Activated T-cell treated with anti-CD3 and anti-CD28 coated beads for 4 hours (primary cell): ENCODE measurements at regions not wholly inside any gene's neighbourhood (a gene's known extent, or its start where the extent isn't known, plus 50 kb on each side); places are given as distances from the start of the nearest gene placed in this dataset.

ENCODE experiments used
- DNase-seq: peaks from one replicate; pipeline ENCODE4 v3.0.0-alpha.2; 2020

DNA sequence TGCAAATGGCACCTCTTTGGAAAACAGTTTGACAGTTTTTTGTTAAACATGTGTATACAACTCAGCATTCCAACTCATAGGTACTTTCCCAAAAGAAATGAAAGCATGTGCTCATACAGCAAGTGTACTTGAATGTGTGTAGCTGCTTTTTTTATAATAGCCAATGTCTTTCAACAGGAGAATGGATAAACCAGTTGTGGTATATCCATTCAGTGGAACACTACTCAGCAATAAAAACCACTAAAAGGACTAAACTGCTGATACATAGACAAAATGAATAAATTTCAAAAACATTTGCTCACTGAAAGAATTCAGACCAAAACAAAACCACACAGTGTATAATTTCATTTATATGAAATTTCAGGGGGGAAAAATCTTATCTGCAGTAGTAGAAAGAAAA is 267.3 kb downstream of the NR2F1-AS1 start:
- DNase-seq, result no peak

DNA sequence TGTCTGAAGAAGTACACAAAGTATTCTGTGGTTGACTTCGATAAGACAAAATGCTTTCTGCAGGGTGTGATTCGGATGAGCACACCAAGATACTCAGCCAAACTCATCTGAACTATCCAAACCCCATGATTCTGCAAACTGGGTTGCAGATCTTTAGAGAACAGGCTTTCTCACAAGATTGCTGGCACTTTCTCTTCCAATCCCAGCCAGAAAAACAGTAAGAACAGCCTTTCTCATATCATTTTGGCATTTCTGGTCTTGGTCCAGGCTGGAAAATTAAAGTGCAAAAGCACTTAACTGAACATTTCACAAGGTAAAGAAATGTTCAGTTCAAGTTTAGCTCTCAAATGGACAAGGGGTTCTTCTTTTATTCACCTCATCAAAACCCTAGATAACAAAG is 269.1 kb downstream of the NR2F1-AS1 start:
- DNase-seq, result no peak

DNA sequence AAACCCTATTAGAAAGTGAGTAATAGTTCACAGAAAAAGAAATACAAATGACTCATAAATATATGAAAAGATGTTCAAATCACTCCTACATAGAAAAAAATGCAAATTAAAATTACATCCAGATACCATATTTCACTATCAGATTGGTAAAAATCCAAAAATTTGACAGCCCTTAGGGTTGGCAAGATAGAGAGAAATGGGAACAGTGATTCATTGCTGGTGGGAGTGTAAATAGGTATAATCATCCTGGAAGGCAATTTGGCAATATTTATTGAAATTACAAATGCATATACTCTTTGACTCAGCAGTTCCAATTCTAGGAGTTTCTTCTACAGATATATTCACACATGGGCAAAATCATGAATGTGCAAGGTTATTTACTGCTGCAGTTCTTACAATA is 273.5 kb downstream of the NR2F1-AS1 start:
- DNase-seq, result no peak

DNA sequence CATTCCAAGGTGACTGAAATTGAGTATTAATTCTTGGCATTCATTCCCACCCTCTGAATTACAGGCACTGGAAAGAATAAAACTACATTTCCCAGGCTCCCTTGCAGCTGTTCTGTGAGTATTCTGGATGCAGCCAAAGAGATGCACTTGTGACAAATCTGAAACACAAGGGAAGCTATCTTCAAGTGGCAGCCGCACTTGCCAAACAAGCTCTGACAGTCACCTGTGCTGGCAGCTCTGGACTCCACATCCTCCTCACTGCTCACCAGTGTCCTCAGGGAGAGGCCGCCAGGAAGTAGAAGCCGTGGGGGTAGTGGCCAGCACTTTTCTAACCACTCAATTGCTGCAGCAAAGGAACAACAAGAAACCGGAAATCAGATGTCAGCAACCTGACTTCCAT is 275.0 kb downstream of the NR2F1-AS1 start:
- no peak for DNase-seq

- no peak for DNase-seq
Measured at GRCh38 chr5:93304456-93305250, 276.4 kb downstream of the NR2F1-AS1 start.

GRCh38 chr5:93303291-93303691 is 277.7 kb downstream of the NR2F1-AS1 start:
- no peak for DNase-seq

DNA sequence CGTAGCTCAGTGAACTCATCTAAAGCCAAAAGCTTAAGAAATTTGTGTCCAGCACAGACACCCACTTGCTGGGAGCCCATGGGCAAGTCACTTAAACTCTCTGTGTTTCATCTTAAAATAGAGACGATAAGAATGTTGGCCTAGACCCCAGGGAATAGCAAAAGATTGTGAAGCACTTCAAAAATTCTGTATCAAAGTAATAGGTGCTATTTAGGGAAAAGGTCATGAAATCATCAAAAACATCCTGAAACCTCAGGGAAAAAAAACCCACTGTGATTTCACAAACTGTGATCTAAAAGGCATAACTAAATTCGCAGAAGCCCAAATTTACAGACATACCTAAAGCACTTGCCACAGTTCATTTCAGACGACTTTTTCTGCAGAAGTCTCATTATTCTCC is 278.3 kb downstream of the NR2F1-AS1 start:
- no peak for DNase-seq

- no peak for DNase-seq
Measured at GRCh38 chr5:93300945-93301344, 280.1 kb downstream of the NR2F1-AS1 start.

DNA sequence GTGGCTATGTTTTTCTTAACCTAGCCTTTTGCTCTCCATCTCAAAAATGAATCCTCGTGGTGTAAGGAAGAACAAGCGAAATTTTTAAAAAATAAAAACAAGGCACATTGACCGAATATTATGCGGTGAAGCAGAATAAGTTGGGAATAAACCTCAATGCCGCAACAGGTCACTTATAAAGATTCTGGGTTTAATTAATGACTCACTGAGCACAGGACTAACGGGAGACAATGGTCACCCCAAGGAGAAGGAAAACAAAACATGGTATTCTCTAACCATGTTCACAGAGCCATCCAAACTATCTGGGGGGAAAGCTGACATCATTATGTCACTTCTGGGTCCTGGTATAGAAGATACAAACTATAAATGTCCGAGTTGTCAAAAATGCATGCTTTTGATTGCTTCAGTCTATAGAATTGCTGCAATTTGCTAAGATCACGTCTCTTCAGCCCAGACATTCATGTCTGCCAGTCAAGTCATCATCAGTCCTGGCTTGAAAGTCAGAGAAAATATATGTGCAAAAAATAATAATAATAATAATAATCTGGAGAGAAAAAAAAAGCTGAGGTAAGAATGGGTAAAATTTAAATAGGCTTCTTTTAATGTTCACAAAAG is 280.6 kb downstream of the NR2F1-AS1 start:
- no peak for DNase-seq

- DNase-seq, result no peak
Measured at GRCh38 chr5:93299681-93300308, 281.2 kb downstream of the NR2F1-AS1 start.

- DNase-seq, result no peak
Measured at GRCh38 chr5:93297116-93297515, 283.9 kb downstream of the NR2F1-AS1 start.

- DNase-seq, result no peak
Measured at GRCh38 chr5:93296338-93296737, 284.7 kb downstream of the NR2F1-AS1 start.

DNA sequence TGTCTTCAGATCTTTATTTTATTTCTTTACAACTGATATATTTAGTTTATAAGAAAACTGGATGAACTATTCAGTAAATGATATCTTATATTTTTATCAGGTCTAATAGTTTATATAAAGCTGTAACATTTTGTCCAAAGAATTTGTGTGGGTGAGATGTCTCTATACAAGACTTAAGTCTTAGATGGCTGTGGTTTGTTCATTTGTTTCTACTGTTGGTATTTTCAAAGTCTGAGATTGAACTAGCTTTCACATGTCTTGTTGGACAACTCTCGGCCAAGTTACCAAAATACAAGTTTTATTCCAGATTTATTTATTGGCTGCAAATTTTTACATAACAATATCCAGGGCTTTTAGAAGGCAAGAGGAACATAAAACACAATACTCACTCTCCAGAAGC is 286.0 kb downstream of the NR2F1-AS1 start:
- DNase-seq, result no peak

DNA sequence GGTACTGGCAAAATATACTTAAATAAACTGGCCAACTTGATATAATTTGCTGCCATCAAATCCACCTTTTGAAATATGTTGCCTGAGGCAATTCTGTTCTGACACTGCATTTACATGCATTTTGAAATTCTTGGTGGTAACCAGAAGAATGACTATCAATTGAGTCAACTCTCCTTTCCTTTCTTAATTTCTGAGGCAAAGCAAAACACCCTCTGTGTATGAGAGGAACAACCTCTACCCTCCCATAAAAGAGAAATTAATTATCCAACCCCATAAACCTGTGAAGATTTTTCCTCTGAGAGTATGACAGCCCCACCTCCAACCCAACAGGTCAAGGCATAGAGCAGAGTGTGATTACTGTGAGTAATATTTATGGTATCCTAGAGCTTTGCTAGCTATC is 286.8 kb downstream of the NR2F1-AS1 start:
- DNase-seq, result no peak

- DNase-seq, result no peak
Measured at GRCh38 chr5:93289942-93290341, 291.1 kb downstream of the NR2F1-AS1 start.

- DNase-seq, result no peak
Measured at GRCh38 chr5:93285461-93285860, 295.6 kb downstream of the NR2F1-AS1 start.

DNA sequence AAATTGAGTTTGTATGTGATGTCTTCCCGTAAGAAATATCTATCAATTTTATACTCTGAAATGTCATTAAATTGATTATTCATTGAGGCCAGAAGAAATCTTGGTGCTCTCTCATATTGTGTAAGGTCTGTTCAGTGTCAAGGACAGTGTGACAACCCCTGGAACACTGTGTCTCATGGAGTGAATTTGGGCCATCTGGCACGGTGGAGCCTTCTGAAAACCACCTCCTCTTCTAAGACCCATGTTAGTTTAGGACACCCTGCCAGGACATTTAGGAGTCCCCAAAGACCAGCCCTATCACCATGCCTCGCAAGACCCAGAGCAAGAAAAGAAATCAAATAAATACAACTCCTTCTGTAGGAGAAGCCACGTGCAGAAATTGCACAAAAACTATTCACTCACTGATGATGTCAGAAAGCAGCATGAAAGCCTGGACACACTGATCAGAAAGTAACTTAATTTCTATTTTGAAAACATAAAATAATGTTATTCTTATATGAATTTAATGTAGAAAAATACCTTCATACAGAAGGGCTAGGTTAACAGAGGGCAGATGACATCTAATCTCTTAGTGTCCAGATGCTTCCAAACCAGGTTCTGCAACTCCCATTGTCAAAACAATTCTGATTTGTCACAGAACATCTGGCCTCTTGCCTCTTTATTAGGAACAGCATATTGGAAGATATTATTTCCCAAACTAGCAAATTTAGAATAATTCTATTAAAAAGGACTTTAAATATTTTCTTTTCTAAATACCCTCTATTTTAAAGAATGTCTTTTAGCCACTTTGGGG is 298.8 kb downstream of the NR2F1-AS1 start:
- no peak for DNase-seq

DNA sequence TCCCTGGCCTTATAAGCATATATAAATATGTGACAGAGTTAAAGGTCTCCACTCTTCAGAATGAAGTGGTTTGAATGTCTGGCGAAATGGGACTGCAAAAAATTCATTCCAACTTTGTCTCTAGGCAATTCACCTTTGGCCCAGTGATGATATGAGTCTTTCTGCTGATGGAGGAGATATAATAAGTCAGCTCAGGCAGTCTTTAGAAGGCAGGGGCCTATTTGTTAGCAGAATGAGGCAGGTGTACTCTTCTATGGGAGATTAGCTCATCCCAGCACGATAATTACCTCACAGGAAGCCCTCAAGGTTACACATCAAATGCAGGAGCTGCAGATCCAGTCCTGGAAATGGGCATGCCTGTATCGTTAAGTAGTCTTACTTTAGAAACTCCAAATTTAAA is 300.5 kb downstream of the NR2F1-AS1 start:
- DNase-seq, result no peak

DNA sequence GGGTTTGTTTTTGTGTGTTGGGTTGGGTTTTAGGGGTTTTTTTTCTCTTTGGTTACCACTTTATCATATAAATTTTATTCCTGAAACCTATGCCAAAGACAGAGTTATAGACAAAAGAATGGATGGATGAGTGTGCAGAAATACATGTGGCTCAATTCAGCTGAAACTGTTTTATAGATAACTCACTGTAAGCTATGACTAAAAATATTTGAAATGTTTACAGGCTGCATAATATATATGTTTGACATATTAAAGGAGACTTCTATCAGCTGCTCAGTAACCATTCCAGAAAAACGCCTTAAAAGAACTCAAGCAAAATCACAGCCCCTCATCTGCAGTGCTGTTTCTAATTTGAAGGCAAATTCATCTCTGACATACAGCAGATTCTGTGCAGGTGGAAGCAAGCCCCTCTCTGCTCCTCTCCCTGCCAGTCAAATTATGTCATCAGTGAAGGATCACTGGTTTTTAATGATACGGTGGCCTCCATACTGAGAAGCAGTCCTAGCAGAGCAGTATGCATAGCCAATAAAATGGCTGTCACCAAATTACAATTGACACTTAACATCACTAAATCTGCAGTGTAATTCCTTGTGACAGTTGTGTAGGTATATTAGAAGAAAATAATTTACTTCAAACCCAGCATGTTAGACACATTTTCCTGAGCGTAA is 301.6 kb downstream of the NR2F1-AS1 start:
- DNase-seq, result no peak

DNA sequence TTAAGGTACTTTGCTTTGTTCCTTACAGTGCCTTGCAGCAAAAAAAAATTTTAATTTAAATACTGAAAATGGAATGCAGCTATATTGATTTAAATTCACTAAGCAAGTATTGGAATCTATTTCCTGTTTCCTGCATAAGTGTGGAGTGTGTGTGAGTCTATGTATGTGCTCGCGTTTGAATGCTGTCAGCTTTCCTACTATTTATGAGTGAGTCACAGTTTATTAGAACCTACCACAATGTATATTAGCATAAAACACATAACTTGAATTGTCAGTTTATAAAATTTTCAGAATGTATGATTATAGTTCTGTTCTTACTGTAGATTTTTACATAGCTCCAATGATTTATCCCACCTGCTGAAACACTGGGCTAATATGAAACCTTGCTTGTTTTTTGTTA is 302.1 kb downstream of the NR2F1-AS1 start:
- no peak for DNase-seq

DNA sequence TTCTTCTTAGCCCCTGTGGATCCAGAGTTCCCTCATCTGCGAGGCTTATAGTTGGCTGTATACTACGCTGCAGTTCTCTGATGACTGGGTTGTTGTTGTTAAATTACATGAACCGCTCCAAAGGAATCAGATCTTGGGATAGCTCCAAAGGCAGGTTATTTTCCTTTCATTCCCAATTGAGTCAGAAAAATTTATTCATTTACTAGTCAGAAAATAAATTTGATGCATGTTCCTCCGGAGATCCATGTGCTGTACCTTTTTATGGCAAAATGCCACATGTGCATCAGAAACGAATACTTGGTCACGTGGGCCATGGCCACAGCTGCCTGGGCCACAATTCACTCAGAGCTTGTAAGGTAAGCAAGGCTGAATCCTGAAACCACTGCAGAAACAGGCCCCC is 304.0 kb downstream of the NR2F1-AS1 start:
- no peak for DNase-seq

- no peak for DNase-seq
Measured at GRCh38 chr5:93275376-93275775, 305.6 kb downstream of the NR2F1-AS1 start.

DNA sequence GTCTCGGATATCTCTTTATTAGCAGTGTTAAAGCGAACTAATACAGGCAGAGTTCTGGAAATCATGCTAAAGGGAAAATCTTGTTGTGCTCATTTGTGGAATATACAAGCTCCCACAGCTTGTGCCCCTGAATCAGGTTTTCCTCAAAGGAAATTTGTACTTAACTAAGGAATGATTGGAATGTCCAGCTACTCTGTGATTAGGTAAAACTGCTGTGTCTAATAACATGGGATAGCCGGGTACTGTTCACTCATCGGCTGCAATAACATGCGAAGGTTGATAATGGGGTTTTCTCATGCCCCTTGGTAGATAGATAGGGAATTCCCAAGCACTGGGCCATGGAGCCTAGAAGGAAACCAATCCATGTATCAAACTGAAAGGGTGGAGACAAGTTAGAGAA is 306.7 kb downstream of the NR2F1-AS1 start:
- DNase-seq, result no peak
